WERI-Rb-1 (cell line): ENCODE measurements at regions not wholly inside any gene's neighbourhood (a gene's known extent, or its start where the extent isn't known, plus 50 kb on each side); places are given as distances from the start of the nearest gene placed in this dataset.

Source experiments
- DNase-seq: peaks from one replicate; pipeline ENCODE4 v3.0.0-alpha.2; 2020
- H3K27ac ChIP-seq: fragments of 250-450 bp; sonication (Bioruptor Pico); 2 replicates; pipeline ENCODE4 v1.5.1; 2020; ENCODE audit warnings: mild to moderate bottlenecking, moderate library complexity
- H3K27me3 ChIP-seq: fragments of 250-450 bp; sonication (Bioruptor Pico); 2 replicates; pipeline ENCODE4 v1.5.1; 2021; ENCODE audit warnings: mild to moderate bottlenecking, low read depth, moderate library complexity; ENCODE audit not compliant: insufficient read depth, severe bottlenecking
- H3K36me3 ChIP-seq: fragments of 250-450 bp; sonication (Bioruptor Pico); 2 replicates; pipeline ENCODE4 v1.5.1; 2020; ENCODE audit warnings: mild to moderate bottlenecking, moderate library complexity
- H3K4me3 ChIP-seq: 2 replicates; pipeline ENCODE4 v1.5.1; 2011; ENCODE audit warnings: low read depth, mild to moderate bottlenecking, control low read depth, low read length
- H3K9me3 ChIP-seq: fragments of 250-450 bp; sonication (Bioruptor Pico); 2 replicates; pipeline ENCODE4 v1.5.1; 2021; ENCODE audit warnings: mild to moderate bottlenecking, moderate library complexity; ENCODE audit not compliant: severe bottlenecking
- CTCF ChIP-seq: IDR thresholded peaks from 2 replicates; pipeline ENCODE4 v1.5.1; 2011; ENCODE audit warnings: low read depth, mild to moderate bottlenecking, control low read depth, inconsistent platforms, low read length

- Histone ChIP-seq H3K27me3 (no peaks in the 10 kb centered on the region), H3K4me3 (no peak overlapping the region), H3K27ac (no peak overlapping the region), H3K36me3 (no peaks in the 10 kb centered on the region), H3K9me3 (no peaks in the 10 kb centered on the region)
- DNase-seq: no peak
- no peak for TF ChIP-seq CTCF
Measured at GRCh38 chr3:72237679-72238009, 452.7 kb upstream of the PROK2 start.

- no peaks in the 10 kb centered on the region for H3K27me3 ChIP-seq
- no peak for DNase-seq
- no peak overlapping the region for H3K27ac ChIP-seq
- no peaks in the 10 kb centered on the region for H3K9me3 ChIP-seq
- H3K36me3 ChIP-seq: no peaks in the 10 kb centered on the region
- no peak overlapping the region for H3K4me3 ChIP-seq
- no peak for TF ChIP-seq CTCF
Measured at GRCh38 chr3:72234391-72234790, 449.4 kb upstream of the PROK2 start.

GRCh38 chr3:72233571-72233970, 448.6 kb upstream of the PROK2 start:
- Histone ChIP-seq H3K9me3 (no peaks in the 10 kb centered on the region), H3K27me3 (no peaks in the 10 kb centered on the region), H3K36me3 (no peaks in the 10 kb centered on the region), H3K27ac (no peak overlapping the region), H3K4me3 (no peak overlapping the region)
- TF ChIP-seq CTCF: no peak
- no peak for DNase-seq

- no peaks in the 10 kb centered on the region for H3K9me3 ChIP-seq
- no peak overlapping the region for H3K27ac ChIP-seq
- no peaks in the 10 kb centered on the region for H3K36me3 ChIP-seq
- no peak for TF ChIP-seq CTCF
- H3K27me3 ChIP-seq: no peaks in the 10 kb centered on the region
- DNase-seq: no peak
- no peak overlapping the region for H3K4me3 ChIP-seq
Measured at GRCh38 chr3:72232777-72233176, 447.8 kb upstream of the PROK2 start.

GRCh38 chr3:72232331-72232730, 447.4 kb upstream of the PROK2 start:
- Histone ChIP-seq H3K4me3 (no peak overlapping the region), H3K27me3 (no peaks in the 10 kb centered on the region), H3K9me3 (no peaks in the 10 kb centered on the region), H3K36me3 (no peaks in the 10 kb centered on the region), H3K27ac (no peak overlapping the region)
- no peak for DNase-seq
- no peak for TF ChIP-seq CTCF

GRCh38 chr3:72231439-72232196, 446.7 kb upstream of the PROK2 start:
- Histone ChIP-seq H3K36me3 (no peaks in the 10 kb centered on the region), H3K9me3 (peaks cover 3% of the 10 kb centered on the region), H3K4me3 (no peak overlapping the region), H3K27ac (no peak overlapping the region), H3K27me3 (no peaks in the 10 kb centered on the region)
- TF ChIP-seq CTCF: no peak
- DNase-seq: no peak
